HG03457 (cell line): ENCODE measurements at regions not wholly inside any gene's neighbourhood (a gene's known extent, or its start where the extent isn't known, plus 50 kb on each side); places are given as distances from the start of the nearest gene placed in this dataset.
"Not testable (repeated sequence)": the region's sequence is repeated elsewhere in the genome, so short reads cannot be mapped to it uniquely, and the experiment has no call there.

Source experiments
- ATAC-seq: cut with Tn5 transposase; IDR thresholded peaks from one replicate; pipeline ENCODE4 v1.9.1; 2021; ENCODE audit warnings: moderate number of reproducible peaks; ENCODE audit not compliant: unreplicated experiment

DNA sequence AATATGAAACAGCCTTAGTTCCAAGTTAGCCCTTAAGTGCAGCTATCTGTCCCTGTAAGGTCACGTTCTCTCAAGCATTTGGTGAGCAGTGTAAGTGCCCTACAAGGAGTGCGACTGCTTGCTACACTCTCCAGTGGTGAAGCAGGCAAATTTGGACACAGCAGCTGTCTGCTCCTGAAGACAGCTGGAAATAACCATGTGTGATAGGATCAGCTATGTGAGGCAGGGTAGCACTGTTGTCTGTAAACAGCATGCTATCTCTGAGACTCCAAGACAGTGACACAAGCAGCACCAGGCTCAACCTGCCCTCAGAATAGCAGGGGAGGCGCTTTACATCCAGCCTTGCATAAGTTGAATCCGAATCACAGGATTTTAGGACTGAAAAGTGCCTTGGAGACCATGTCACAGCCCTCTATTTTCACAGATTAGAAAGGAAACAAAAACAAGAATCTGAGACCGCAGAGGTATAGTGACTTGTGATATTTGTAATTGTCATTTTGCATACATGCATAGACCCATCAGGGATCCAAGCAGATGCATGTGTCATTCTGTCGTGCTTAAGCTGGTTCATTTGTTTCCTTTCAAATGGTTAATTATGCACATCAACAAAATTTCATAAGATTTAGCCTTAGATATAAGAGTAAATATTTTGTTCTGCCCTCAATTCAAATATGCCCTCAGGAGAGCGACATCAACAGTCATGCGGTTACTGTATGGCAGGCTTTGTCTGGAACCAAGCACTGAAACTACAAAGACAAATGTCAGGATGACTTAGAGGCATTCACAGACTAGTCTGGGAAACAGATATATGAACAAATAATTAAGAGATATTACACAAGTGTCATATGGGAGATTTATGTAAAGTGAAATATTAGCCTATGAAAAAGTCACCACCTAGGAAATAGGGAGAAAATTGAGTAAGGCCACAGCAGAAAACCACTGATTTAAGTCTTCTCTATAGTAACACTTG, 134.9 kb upstream of the NRIP1 start:
- ATAC-seq = no peak

DNA sequence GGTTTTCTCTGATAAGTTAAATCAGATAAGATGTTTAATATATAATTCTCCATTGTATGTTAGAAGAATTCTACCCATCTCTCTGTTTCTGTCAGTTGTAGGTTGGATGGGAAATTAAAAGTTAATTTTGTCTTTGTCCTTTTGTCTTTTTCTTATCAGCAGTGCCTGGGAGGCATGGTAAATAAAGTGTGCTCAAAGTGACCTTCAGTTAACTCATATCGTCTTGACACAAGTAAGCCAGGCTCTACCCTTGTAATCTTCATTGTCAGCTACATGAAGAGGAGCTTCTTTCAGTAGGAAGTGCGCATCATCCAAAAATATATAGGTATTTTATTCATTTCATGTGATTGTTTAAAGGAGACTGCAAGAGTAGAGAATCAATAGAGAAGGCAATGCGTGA, 138.9 kb upstream of the NRIP1 start:
- ATAC-seq = no peak

DNA sequence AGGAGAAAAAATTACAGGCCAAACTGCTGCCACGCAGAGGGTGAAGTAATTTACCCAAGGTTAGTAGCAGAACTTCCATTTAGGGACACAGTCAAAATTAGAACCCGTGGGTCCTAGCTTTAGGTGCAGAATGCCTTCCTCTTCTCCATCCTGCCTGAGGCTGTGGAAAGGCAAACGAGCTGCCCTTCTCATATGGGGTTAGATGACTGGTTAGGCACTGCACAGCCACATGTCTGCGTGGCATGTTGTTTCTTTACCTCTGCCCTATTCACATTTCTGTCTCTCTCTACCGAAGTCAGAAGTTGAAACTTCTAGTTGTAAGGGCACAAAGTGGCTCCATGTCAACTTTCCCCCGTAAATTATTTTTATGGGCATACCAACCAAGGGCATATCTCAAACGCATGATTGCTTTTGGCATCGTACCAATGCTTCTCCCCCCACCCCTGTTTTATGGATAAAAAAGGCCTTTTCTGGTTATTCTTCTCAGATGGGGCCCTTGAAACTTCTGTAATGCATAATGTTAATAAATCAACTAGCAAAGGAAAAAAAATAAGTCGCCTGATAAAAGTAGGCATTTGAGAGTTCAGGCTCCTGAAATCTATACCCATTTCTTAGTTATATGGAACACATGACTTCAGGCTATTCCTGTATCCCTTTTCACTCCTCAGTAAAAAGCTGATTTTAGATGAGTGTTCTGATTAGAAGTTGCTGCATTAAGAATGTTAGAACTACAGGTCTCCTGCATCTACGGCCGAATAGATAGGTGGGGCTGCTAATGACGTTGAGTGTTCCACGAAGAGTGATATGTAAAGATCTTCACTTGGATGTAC, 139.6 kb upstream of the NRIP1 start:
- no peak for ATAC-seq

DNA sequence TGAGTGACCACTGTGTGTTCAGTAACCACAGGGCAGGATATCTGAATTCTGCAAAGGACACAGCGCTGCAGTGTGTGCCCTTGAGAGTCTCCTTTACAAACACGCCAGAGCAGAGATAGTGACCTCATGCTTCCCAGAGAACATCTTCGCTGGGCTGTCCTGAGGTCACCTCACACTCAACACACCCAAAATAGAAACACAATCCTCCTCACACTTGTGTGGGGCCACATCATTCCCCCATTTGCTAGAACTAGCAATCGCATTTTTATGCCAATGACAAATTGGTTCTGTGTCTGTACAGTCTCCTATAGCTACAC, 140.1 kb upstream of the NRIP1 start:
- no peak for ATAC-seq

DNA sequence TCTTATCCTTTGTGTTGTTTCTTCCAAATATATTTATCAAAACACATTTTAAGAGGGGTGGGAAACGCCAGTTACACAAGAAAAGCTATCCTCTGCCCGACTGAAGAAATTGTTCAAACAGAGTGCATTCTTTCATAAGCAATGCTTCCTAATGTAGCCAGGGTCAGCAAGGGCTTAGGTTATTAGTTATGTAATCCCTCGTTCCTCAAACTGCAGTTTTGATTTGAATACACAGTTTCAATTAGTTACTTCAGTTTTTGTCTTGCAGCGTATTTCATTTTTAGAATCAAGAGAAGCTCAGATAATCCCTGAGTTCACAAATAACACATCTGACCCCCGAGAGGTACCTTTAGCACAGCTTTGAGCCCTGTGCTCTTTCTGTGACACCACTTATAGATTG, 141.7 kb upstream of the NRIP1 start:
- ATAC-seq = no peak

DNA sequence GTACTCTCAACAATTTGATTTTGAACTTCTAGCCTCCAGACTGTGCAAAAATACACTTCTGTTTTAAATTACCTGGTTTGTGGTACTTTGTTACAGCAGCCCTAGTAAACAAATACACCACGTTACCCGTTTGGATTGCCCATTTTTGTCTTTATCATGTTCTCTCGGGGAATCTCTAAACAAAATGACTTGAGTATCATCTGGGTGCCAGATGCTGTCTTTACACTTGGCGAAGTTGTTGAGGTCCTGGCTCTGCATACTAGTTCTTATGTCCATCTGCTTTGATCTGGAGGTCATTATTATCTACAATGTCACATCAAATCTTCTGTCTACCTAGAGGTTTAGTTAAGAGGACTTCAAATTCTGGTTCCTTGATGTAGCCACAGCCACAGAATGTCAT, 142.4 kb upstream of the NRIP1 start:
- ATAC-seq = no peak

DNA sequence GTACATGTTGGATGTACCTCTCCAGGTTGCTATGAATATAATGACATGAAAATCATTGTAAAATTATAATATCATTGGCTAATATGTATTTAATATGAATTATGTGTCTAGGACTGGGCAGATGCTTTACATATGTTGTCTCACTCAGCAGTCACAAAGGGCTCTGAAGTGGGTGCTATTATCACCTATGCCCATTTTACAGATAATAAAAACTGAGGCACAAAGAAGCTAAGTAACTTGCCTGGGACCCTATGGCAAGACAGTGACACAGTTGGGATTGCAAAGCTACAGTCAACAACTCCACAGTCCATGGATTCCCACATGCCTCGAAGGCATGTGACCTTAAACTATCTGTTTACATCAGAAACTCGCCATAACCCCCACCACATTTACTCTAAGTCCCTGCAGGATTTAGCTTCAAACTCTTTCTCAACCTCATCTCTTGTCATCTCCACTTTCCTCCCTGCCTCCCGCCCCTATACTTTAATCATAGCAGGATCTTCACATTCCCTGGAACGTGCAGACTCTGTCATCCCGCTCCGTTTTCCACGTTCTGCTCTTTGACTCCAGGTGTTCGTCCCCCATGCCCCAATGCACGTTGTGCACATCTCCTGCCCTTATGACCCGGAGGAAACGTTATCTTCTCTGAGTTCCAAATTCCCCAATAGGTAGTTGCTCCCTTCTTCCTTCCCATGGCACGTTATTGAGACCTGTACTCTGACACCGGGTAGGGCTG, 143.0 kb upstream of the NRIP1 start:
- no peak for ATAC-seq

DNA sequence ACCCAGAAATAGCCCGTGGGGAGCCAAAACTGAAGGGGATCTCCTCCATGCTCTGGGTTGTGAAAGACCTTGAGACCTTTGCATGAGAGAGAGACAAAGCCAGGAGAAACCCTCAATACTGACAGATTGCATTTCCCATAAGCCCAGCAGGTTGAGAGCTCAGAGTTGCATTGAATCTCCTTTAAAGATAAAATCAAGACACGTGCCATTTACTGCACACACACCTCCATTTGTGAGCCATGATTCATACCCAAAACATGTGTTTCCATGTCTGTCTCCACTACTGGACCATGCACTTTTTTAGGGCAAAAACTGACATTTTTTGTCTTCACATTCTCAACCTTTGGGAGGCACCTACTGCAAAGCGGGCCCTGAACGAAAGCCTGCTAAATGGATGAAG, 144.0 kb upstream of the NRIP1 start:
- ATAC-seq = no peak

DNA sequence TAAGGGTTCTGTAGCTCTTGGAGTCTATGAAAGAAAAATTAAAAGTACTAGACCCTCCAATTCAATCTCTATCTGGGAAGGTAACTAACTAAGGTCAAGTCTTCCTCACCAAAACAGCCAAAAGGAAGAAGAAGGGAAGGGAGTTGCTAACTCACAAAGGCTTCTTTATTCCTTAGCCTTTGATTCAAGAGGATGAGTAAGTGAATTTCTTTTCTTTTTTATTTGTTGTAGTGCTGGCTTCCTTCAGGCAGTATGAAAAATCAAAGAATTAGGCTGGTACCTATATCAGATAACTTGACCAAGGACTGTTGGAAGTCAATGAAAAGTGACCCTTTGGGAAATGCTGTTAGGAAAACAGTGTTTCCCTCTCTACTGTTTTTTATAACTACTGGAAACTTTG, 144.4 kb upstream of the NRIP1 start:
- ATAC-seq = no peak

DNA sequence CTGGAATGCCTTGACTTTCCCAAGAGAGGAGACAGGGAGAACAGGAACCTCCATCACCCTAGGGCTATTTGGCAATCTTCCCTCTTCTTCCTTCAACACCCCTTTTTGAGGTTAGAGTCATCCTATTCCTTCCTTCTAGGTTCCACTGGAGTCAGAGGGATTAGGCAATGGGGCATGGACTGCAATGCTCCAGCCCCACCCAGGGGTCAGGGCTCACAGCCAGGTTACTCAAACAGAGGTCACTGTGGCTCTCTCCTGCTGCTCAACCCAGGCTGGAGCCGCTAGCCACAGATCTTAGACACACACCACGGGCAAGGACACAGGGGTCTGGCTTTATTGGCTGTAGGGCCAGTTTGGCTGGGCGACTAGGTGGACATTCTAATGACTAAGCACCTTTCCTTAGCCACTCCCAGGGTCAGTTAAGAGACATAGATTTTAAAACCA, 145.5 kb upstream of the NRIP1 start:
- ATAC-seq = no peak

DNA sequence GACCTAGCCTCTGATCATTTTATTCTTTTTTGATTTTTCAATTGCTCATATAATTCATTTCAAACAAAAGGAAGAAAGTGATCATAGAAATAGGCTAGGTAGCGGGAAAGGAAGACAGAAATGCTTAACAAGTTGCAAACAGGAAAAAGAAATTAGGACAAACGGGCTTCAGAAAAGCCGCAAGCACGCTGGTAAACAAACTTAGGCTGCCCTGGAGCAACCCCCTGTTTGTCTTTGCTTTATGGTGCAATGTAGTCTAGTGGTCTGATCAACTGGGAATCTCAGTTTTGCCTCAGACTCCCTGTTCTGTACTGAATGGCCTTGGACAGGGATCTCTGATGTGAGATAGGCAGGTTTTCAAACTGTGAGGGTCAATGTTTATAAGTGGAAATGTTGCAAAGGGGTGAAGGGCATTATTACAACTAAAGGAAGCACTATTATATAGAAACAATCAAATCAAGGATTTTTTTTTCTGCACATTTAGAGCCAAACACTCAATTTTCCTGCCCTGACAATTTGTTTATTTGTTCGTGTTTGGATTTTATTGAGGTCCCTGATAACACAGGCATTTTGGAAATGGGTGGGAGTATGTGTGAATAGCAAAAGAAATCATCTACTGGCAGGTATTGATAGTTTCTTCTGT, 146.8 kb upstream of the NRIP1 start:
- no peak for ATAC-seq

DNA sequence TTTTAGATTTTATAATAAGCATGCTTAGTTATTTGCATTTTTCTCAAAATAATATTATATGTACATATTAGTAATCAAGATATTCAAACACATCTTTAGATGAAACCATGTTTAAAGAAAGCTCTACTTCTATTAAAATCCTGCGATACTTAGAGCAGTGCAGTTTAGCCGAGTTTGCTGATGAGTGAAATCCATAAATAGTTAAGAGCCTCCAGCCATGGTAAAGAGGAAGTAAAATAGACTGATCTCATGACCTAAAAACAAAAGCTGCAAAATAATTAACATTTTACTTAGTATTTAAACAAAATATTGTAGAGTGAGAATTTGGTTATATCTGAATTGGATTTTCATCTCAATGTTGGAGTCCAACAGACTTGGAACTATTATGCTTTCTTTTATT, 147.4 kb upstream of the NRIP1 start:
- no peak for ATAC-seq

DNA sequence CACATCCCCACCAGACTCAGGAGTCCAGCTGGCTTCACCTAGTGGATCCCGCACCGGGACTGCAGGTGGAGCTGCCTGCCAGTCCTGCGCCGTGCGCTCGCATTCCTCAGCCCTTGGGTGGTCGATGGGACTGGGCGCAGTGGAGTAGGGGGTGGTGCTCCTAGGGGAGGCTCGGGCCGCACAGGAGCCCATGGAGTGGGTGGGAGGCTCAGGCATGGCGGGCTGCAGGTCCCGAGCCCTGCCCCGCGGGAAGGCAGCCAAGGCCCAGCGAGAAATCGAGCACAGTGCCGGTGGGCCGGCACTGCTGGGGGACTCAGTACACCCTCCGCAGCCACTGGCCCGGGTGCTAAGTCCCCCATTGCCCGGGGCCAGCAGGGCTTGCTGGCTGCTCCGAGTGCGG, 153.7 kb upstream of the NRIP1 start:
- not testable (repeated sequence) for ATAC-seq

DNA sequence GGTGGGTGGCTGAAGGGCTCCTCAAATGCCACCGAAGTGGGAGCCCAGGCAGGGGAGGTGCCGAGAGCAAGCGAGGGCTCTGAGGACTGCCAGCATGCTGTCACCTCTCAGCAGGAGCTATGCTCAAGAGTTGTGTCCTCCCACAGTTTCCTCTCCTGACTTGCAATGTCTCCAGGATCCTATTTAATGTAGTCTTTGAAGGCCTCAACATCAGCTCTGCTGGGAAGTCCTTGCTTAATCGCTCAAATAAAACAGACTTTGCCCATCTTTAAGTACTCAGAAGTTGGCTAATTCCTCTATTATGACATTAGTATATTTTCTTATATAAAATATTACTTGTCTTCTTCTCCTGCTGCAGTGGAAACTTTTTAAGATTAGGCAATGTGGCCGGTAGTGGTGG, 154.2 kb upstream of the NRIP1 start:
- ATAC-seq = no peak

DNA sequence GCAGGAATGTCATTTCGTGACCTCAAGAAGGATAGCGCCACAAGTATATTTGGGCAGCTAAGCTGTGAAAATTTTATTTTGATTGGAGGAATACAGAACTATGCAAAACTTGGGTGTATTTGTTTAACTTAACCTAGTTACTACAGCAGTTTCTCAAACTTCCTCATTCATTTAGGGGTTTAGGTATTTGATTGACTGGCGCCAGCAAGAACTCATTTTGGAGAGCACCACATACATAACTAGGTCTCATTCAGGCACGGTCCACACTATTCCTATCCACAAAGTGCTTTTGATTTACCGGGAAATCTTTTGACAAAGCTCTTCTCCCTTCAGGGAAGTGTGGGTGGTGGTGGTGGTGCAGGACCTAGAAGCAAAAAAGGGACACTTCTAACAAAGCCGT, 155.1 kb upstream of the NRIP1 start:
- ATAC-seq = no peak

DNA sequence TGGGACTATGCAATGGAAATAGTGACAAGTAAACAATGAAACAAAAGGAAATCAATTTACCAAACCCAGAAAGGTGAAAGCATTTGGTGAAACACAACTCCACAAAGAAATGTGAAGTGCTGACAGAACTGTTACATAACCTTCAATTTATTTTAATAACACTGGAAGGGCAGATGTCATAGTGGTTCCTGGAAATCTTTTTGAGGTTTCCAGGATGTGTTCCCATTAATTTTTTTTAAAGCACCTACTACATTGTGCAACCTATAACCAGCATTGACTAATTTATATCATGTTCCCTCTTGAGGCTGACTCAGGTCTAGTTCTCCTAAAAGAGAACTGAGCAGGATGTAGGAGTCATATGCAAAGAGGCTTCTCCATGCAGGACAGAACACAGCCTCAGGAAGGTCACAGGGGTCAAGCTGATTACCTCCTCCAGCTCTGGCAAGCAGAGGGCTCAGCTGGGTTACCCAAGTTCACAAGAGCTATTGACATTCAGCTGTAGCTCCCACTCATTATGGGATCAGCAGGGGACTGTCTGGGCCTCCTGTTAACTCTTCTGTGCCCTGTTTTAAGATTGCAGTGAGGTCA, 157.1 kb upstream of the NRIP1 start:
- no peak for ATAC-seq

DNA sequence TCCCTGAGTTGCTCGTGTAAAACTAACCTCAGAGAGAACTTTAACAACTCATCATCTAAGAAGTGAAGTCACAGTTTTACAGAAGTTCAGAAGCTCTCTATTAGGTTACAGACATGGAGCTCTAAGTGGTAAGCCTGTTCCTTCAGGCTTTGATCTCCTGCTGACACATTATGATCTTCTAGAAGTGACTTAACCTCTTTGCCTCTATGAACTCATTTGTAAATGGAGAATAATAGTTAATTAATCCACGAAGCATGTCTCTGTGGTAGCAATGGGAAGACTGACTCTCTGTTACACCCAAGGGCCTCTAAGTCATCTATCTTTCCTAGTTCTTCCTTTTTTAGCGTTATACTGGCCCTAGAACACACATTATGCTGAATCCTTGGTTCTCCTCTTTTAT, 157.9 kb upstream of the NRIP1 start:
- no peak for ATAC-seq

DNA sequence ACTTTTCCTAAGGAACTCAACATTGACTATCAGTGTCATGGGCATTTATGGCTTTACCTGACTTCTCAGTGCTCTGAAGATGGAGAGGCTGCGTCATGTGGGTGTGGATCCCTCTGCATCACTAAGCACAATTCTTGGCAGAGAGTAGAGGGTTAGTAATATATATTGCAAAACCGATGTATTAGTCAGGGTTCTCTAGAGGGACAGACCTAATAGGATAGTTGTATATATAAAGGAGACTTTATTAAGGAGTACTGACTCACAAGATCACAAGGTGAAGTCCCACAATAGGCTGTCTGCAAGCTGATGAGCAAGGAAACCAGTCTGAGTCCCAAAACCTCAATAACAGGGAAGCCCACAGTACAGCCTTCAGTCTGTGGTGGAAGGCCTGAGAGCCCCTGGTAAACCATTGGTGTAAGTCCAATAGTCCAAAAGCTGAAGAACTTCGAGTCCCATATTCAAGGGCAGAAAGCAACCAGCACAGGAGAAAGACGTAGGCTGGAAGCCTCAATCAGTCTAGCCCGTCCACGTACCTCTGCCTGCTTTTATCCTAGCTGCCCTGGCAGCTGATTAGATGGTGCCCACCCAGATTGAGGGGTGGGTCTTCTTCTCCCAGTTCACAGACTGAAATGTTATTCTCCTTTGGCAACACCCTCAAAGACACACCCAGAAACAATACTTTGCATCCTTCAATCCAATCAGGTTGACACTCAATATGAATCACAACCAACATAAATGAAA, 159.7 kb upstream of the NRIP1 start:
- ATAC-seq = no peak

DNA sequence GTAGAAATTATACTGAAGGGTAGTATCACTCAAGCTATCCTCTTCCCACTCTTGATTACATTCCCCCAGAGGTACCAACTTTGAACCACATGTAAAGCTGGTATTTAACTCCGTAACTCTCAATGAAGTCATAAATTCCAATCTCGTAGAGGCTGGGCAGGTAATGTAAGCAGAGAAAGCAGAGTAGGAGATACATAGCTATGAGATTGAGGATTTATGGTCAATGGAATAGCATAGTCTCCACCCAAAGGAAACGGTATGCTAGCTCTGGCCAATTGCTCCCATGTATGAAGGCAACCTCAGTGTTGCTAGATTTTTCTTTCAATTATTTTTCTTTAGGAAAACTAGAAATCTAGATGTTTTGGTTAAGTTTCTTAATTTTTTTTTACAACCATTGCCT, 163.1 kb upstream of the NRIP1 start:
- no peak for ATAC-seq

DNA sequence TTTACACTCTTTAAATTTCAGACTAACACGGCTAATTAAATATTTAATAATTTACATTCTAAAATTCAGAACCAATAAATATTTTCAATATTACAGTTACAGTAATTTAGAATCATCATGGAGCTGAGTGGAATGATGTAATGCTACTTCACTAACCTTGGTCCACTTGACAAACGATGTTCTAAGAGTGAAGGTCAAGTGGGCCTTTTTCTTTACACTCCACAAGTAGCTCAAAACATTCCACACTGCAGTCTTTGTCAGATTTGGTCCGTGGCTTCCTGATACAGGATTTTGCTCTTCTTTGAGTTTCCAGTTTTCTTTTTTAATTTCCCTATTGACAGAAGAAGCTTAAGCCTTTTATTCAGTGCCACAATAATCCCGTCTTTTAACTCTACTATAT, 164.6 kb upstream of the NRIP1 start:
- ATAC-seq = no peak
